Retinal pigment epithelial cell (primary cell): ENCODE measurements at regions not wholly inside any gene's neighbourhood (a gene's known extent, or its start where the extent isn't known, plus 50 kb on each side); places are given as distances from the start of the nearest gene placed in this dataset.

Source experiments
- DNase-seq: peaks from one replicate; pipeline ENCODE4 v3.0.0-alpha.2; 2010; ENCODE audit warnings: low read depth
- H3K4me3 ChIP-seq: 2 replicates; pipeline ENCODE4 v1.5.1; 2011; ENCODE audit warnings: mild to moderate bottlenecking, low read length, control low read depth, moderate library complexity
- TF ChIP-seq, protein P1 (sequence below): conservative IDR thresholded peaks from 2 replicates; pipeline ENCODE4 v1.5.1; 2011; ENCODE audit warnings: low read depth, low read length, control low read depth, inconsistent platforms

DNA sequence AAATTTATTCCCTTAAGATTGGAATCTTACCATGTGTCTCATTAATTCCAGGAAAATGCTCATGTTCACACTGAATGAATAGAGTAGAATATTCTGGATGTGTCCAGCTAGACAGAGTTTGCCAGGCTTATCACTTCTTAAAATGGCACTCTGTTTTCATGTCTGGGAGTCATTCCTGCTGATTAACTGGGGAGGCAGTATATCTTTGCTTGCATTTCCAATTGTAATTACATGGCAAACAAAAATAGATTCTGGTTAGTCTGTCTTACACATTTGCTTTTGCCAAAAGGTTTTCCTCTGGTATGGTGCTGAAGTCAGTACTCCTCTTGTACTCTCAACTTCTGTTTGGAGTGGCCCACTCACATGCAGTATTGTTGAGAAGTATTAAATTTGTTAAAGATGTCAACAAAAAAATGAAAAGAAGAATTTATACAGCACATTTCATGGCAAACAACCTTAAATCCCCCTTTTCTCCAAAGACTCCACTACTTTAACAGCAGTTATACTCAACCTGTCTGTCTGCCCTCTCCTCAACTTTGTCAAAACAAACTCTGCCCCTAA is 70.2 kb downstream of the TENT5A start:
- TF ChIP-seq, protein P1, sequence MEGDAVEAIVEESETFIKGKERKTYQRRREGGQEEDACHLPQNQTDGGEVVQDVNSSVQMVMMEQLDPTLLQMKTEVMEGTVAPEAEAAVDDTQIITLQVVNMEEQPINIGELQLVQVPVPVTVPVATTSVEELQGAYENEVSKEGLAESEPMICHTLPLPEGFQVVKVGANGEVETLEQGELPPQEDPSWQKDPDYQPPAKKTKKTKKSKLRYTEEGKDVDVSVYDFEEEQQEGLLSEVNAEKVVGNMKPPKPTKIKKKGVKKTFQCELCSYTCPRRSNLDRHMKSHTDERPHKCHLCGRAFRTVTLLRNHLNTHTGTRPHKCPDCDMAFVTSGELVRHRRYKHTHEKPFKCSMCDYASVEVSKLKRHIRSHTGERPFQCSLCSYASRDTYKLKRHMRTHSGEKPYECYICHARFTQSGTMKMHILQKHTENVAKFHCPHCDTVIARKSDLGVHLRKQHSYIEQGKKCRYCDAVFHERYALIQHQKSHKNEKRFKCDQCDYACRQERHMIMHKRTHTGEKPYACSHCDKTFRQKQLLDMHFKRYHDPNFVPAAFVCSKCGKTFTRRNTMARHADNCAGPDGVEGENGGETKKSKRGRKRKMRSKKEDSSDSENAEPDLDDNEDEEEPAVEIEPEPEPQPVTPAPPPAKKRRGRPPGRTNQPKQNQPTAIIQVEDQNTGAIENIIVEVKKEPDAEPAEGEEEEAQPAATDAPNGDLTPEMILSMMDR = peak; percentile 29
- DNase-seq = no peak
- no peak overlapping the region for H3K4me3 ChIP-seq

- TF ChIP-seq, protein P1 = no peak
- H3K4me3 ChIP-seq = no peak overlapping the region
- no peak for DNase-seq
Measured at GRCh38 chr6:81669445-81669844, 83.0 kb downstream of the TENT5A start.

DNA sequence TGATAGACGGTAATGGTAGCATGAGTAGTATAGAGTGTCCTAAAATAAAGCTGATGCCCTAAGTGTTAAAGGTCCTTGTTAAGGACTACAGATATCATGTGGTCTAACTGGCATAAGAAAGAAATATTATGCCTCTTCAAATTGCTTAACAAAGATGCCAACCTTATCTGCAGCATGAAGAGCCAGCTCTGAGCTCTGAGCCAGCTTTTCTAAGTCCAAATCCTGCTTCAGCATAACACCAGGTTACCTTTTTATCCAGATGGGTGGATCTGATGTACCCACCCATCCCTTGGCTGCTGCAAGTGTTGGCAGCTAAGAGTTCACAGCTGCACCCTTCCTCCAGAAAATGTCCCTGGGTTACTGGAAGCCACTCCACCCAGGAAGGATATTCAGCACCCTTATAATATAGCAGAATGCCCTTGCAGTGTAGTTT is 83.8 kb downstream of the TENT5A start:
- DNase-seq = no peak
- no peak overlapping the region for H3K4me3 ChIP-seq
- TF ChIP-seq, protein P1 = no peak

DNA sequence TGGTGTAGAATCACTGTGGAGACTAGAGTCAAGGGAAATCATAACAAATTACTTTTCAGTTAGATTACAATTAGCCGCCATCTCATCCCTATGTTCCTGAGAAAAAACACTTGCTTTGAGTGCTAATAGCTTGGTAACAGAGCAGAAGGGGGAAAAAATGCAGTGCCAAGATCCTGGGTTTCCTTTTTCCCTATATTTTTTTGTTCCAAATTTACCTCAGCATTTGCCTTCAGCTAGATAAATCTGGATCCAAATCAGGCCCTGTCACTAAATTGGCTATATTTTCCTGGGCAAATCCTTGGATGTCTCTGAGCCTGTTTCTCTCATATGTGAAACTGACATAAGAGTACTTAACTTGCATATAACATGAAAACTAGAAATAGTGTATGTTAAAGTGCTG is 86.0 kb downstream of the TENT5A start:
- TF ChIP-seq, protein P1 = no peak
- DNase-seq = no peak
- no peak overlapping the region for H3K4me3 ChIP-seq

- no peak for DNase-seq
- TF ChIP-seq, protein P1 = no peak
- H3K4me3 ChIP-seq = no peak overlapping the region
Measured at GRCh38 chr6:81656231-81656630, 96.2 kb downstream of the TENT5A start.

- TF ChIP-seq, protein P1 = no peak
- DNase-seq = peak; percentile 41
- no peak overlapping the region for H3K4me3 ChIP-seq
Measured at GRCh38 chr6:81655696-81656095, 96.8 kb downstream of the TENT5A start.

GRCh38 chr6:81648502-81648901 is 104.0 kb downstream of the TENT5A start:
- no peak overlapping the region for H3K4me3 ChIP-seq
- TF ChIP-seq, protein P1 = no peak
- DNase-seq = no peak
